ENCODE measurements at regions not wholly inside any gene's neighbourhood (a gene's known extent, or its start where the extent isn't known, plus 50 kb on each side); places are given as distances from the start of the nearest gene placed in this dataset.
"Not testable (repeated sequence)": the region's sequence is repeated elsewhere in the genome, so short reads cannot be mapped to it uniquely, and the experiment has no call there.

- DNase-seq = no peak
- ATAC-seq = no peak
- no peak overlapping the region for H3K27ac Mint-ChIP-seq
- H3K36me3 Mint-ChIP-seq (ENCODE audit: low read depth) = peaks cover 2% of the 10 kb centered on the region
- H3K27me3 Mint-ChIP-seq = peaks cover 43% of the 10 kb centered on the region
- H3K4me3 Mint-ChIP-seq = no peak overlapping the region
- no peaks in the 10 kb centered on the region for H3K9me3 ChIP-seq (ENCODE audit: control insufficient read depth, low read length, poor library complexity, severe bottlenecking)
- H3K4me1 Mint-ChIP-seq = peaks cover 3% of the 10 kb centered on the region
Measured at GRCh38 chr1:239954836-239955235, 136.8 kb upstream of the FMN2 start.

DNA sequence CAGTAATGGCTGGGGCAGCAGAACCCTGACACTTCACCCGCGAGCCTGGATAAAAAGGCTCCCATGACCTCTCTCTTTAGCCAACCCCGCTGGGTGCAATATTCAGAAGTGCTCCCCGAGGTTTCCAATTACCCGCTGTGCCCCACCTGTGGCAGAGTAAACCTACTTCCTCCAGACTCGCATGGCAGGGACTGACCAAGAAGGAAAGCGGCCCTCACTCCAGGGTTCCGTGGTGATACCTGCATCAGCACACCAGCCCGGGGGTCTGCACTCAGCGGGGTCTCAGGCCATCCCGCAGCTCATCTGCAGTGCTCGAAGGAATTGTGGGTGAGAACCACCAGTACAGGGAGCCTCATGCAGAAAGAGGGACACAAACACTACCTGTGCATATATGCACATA lies 136.3 kb upstream of the FMN2 start:
- peaks cover 2% of the 10 kb centered on the region for H3K36me3 Mint-ChIP-seq (ENCODE audit: low read depth)
- peaks cover 4% of the 10 kb centered on the region for H3K4me1 Mint-ChIP-seq
- DNase-seq (no peak), ATAC-seq (no peak)
- no peak overlapping the region for H3K4me3 Mint-ChIP-seq
- H3K27ac Mint-ChIP-seq = no peak overlapping the region
- H3K27me3 Mint-ChIP-seq = peaks cover 49% of the 10 kb centered on the region
- H3K9me3 ChIP-seq (ENCODE audit: control insufficient read depth, low read length, poor library complexity, severe bottlenecking) = no peaks in the 10 kb centered on the region

GRCh38 chr1:239956263-239956662 lies 135.4 kb upstream of the FMN2 start:
- H3K27me3 Mint-ChIP-seq = peaks cover 54% of the 10 kb centered on the region
- no peak overlapping the region for H3K4me3 Mint-ChIP-seq
- H3K36me3 Mint-ChIP-seq (ENCODE audit: low read depth) = peaks cover 2% of the 10 kb centered on the region
- H3K27ac Mint-ChIP-seq = no peak overlapping the region
- ATAC-seq = no peak
- DNase-seq = no peak
- H3K9me3 ChIP-seq (ENCODE audit: control insufficient read depth, low read length, poor library complexity, severe bottlenecking) = no peaks in the 10 kb centered on the region
- peaks cover 5% of the 10 kb centered on the region for H3K4me1 Mint-ChIP-seq

GRCh38 chr1:239958063-239958462 lies 133.6 kb upstream of the FMN2 start:
- Mint-ChIP-seq H3K27me3 (peaks cover 60% of the 10 kb centered on the region), H3K4me3 (no peak overlapping the region), H3K4me1 (peaks cover 5% of the 10 kb centered on the region), H3K27ac (no peak overlapping the region), H3K36me3 (ENCODE audit: low read depth) (peaks cover 2% of the 10 kb centered on the region)
- ATAC-seq (no peak), DNase-seq (no peak)
- H3K9me3 ChIP-seq (ENCODE audit: control insufficient read depth, low read length, poor library complexity, severe bottlenecking) = no peaks in the 10 kb centered on the region

- H3K27ac Mint-ChIP-seq = no peak overlapping the region
- ATAC-seq = no peak
- H3K27me3 Mint-ChIP-seq = peaks cover 64% of the 10 kb centered on the region
- no peak overlapping the region for H3K4me3 Mint-ChIP-seq
- H3K4me1 Mint-ChIP-seq = peaks cover 2% of the 10 kb centered on the region
- no peaks in the 10 kb centered on the region for H3K9me3 ChIP-seq (ENCODE audit: control insufficient read depth, low read length, poor library complexity, severe bottlenecking)
- no peak for DNase-seq
- no peaks in the 10 kb centered on the region for H3K36me3 Mint-ChIP-seq (ENCODE audit: low read depth)
Measured at GRCh38 chr1:239960366-239960765, 131.3 kb upstream of the FMN2 start.

GRCh38 chr1:239963856-239964255 lies 127.8 kb upstream of the FMN2 start:
- peaks cover 2% of the 10 kb centered on the region for H3K4me1 Mint-ChIP-seq
- H3K4me3 Mint-ChIP-seq = no peak overlapping the region
- no peak for DNase-seq
- H3K27ac Mint-ChIP-seq = no peak overlapping the region
- peaks cover 55% of the 10 kb centered on the region for H3K27me3 Mint-ChIP-seq
- H3K9me3 ChIP-seq (ENCODE audit: control insufficient read depth, low read length, poor library complexity, severe bottlenecking) = no peaks in the 10 kb centered on the region
- ATAC-seq = no peak
- H3K36me3 Mint-ChIP-seq (ENCODE audit: low read depth) = no peaks in the 10 kb centered on the region

DNA sequence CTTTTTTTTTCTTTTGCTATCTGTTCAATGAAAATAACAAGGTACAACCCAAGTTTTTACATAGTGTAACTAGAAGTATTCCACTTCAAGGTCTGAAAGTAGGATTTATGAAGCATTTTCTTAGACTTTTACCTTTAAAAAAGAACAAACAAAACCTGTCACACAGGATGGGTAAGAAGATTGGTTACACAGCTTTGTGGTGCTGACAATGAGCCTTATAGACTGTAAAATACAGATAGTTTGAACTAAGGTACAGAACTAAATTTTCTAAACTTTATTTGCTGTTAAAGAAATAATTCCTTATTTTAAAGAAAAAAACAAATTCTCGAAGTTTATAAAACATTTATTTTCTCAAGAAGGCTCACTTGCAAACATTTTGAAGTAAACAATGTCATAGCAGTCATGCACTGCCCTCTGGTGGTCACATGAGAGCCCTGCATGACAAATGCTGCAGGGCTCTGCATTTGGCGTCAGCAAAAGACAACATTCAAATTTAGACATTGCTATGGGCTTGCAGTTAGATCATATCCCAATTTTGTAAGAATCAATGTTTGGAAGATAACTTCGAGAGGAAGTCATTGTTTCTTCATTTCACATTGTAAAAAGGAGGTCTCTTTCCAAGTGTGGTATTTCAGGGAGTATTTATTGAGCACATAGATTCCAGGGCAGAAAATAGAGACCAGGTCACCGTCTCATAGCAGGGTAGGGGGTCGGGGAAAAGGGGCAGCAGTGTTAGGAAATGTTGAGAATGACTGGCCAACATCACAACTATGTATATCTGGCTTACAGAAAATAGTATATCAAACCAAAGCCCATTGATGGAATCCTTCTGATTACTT lies 115.3 kb upstream of the FMN2 start:
- DNase-seq (peak in 1 of 3 donors; percentile 38), ATAC-seq (peak; percentile 61)
- H3K4me3 Mint-ChIP-seq = no peak overlapping the region
- peaks cover 37% of the 10 kb centered on the region for H3K27me3 Mint-ChIP-seq
- H3K4me1 Mint-ChIP-seq = peaks cover 5% of the 10 kb centered on the region
- no peaks in the 10 kb centered on the region for H3K9me3 ChIP-seq (ENCODE audit: control insufficient read depth, low read length, poor library complexity, severe bottlenecking)
- no peak overlapping the region for H3K27ac Mint-ChIP-seq
- H3K36me3 Mint-ChIP-seq (ENCODE audit: low read depth) = peaks cover 2% of the 10 kb centered on the region

GRCh38 chr1:239977416-239977815 lies 114.3 kb upstream of the FMN2 start:
- no peaks in the 10 kb centered on the region for H3K9me3 ChIP-seq (ENCODE audit: control insufficient read depth, low read length, poor library complexity, severe bottlenecking)
- H3K36me3 Mint-ChIP-seq (ENCODE audit: low read depth) = peaks cover 2% of the 10 kb centered on the region
- ATAC-seq (no peak), DNase-seq (no peak)
- no peak overlapping the region for H3K27ac Mint-ChIP-seq
- peaks cover 26% of the 10 kb centered on the region for H3K27me3 Mint-ChIP-seq
- peaks cover 5% of the 10 kb centered on the region for H3K4me1 Mint-ChIP-seq
- no peak overlapping the region for H3K4me3 Mint-ChIP-seq

DNA sequence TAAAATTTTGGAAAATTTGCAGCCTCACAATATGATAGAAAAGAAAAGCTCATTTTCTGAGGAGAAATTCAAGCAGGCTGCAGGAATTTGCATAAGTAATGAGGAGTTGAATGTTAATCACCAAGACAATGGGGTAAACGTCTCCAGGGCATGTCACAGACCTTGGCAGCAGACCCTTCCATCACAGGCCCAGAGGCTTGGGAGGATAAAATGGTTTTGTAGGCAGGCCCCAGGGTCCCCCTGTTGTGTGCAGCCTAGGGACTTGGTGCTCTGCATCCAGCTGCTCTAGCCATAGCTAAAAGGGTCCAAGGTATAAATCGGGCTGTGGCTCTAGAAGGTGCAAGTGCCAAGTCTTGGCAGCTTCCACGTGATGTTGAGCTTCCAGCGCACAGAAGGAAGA lies 112.2 kb upstream of the FMN2 start:
- Mint-ChIP-seq H3K4me3 (no peak overlapping the region), H3K4me1 (peaks cover 5% of the 10 kb centered on the region), H3K27ac (no peak overlapping the region), H3K36me3 (ENCODE audit: low read depth) (peaks cover 2% of the 10 kb centered on the region), H3K27me3 (peaks cover 15% of the 10 kb centered on the region)
- DNase-seq (no peak), ATAC-seq (no peak)
- H3K9me3 ChIP-seq (ENCODE audit: control insufficient read depth, low read length, poor library complexity, severe bottlenecking) = peaks cover 3% of the 10 kb centered on the region

DNA sequence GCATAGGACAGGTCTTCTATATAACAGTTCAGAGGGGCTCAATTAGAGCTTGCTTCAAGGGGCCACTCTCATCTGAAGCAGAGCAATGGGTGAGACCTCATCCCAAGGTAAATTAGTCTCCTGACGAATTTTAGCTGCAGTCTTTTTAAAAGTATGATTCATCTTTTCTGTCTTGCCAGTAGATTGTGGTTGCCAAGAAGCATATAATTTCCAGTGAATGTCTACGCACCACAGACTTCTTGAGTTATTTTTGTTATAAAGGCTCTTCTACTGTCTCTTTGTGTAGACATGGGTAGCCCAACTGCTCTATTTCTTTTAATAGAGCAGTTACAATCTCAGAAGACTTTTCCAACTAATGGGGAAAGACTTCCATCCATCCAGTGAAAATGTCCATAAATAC lies 108.9 kb upstream of the FMN2 start:
- no peak overlapping the region for H3K4me3 Mint-ChIP-seq
- H3K27ac Mint-ChIP-seq = no peak overlapping the region
- peaks cover 1% of the 10 kb centered on the region for H3K27me3 Mint-ChIP-seq
- H3K4me1 Mint-ChIP-seq = no peaks in the 10 kb centered on the region
- peaks cover 2% of the 10 kb centered on the region for H3K36me3 Mint-ChIP-seq (ENCODE audit: low read depth)
- ATAC-seq (no peak), DNase-seq (no peak)
- peaks cover 8% of the 10 kb centered on the region for H3K9me3 ChIP-seq (ENCODE audit: control insufficient read depth, low read length, poor library complexity, severe bottlenecking)

GRCh38 chr1:239985044-239985443 lies 106.6 kb upstream of the FMN2 start:
- ATAC-seq (no peak), DNase-seq (no peak)
- H3K4me3 Mint-ChIP-seq = no peak overlapping the region
- peaks cover 8% of the 10 kb centered on the region for H3K9me3 ChIP-seq (ENCODE audit: control insufficient read depth, low read length, poor library complexity, severe bottlenecking)
- no peaks in the 10 kb centered on the region for H3K36me3 Mint-ChIP-seq (ENCODE audit: low read depth)
- no peaks in the 10 kb centered on the region for H3K27me3 Mint-ChIP-seq
- H3K27ac Mint-ChIP-seq = no peak overlapping the region
- no peaks in the 10 kb centered on the region for H3K4me1 Mint-ChIP-seq

DNA sequence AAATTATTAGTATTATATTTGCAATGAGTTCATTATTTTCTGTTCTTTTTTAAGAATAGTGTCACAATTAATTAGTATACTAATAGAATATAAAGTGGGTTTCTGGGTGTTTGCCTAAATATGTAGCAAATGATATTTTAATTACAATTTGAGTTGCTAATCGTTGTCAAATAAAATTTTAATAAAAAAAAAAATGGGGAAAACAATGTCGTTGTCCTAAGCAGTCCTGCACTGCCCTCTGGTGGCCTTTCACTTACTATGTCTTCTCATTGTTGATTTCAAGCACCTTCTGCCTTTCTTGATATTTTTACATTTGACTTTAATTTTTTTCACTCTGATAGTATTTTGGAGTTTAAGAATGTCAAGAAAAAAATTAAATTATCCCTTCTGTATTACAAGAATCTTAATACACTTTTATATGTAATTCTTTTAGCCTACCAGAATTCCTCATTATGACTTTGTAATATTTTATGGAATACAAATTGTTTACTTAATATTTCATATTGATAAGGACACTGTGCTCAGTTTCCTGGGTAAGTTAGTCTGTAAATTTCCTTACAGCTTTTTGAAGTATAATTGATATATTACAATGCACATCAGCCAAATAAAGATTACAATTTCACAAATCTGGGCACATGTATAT lies 104.5 kb upstream of the FMN2 start:
- Mint-ChIP-seq H3K4me3 (no peak overlapping the region), H3K4me1 (no peaks in the 10 kb centered on the region), H3K27ac (no peak overlapping the region), H3K27me3 (peaks cover 6% of the 10 kb centered on the region), H3K36me3 (ENCODE audit: low read depth) (no peaks in the 10 kb centered on the region)
- peaks cover 8% of the 10 kb centered on the region for H3K9me3 ChIP-seq (ENCODE audit: control insufficient read depth, low read length, poor library complexity, severe bottlenecking)
- ATAC-seq (no peak), DNase-seq (no peak)

DNA sequence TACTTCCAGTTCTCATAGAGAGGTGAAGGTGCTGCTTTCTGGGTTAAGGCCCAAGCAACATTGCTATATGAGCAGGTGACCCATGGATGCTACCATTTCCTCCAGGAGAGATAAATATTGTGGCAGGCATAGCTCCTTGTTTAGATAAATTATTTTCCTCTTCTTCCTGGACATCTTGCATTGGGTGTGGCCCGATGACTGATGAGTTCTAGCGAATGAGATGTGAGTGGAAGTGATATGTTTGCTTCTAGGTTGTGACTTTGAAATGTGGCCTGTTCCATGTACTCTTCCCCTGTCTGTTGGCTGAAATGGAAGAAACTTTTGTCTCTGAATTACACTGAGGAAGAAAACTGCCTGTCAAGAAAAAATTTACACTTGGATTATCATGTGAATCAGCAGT lies 101.7 kb upstream of the FMN2 start:
- H3K9me3 ChIP-seq (ENCODE audit: control insufficient read depth, low read length, poor library complexity, severe bottlenecking) = peaks cover under 1% of the 10 kb centered on the region
- DNase-seq = no peak
- peaks cover 30% of the 10 kb centered on the region for H3K27me3 Mint-ChIP-seq
- no peaks in the 10 kb centered on the region for H3K4me1 Mint-ChIP-seq
- no peak overlapping the region for H3K27ac Mint-ChIP-seq
- H3K36me3 Mint-ChIP-seq (ENCODE audit: low read depth) = no peaks in the 10 kb centered on the region
- no peak overlapping the region for H3K4me3 Mint-ChIP-seq
- ATAC-seq = no peak

- H3K36me3 Mint-ChIP-seq (ENCODE audit: low read depth); H3K27ac Mint-ChIP-seq; H3K9me3 ChIP-seq (ENCODE audit: control insufficient read depth, low read length, poor library complexity, severe bottlenecking); H3K4me1 Mint-ChIP-seq; ATAC-seq; DNase-seq; H3K4me3 Mint-ChIP-seq: not testable (repeated sequence)
- peaks cover 54% of the 10 kb centered on the region for H3K27me3 Mint-ChIP-seq
Measured at GRCh38 chr1:239992566-239992965, 99.1 kb upstream of the FMN2 start.

Measured in T-helper 17 cell (primary cell).